OCI-LY1 (cell line): ENCODE measurements at regions not wholly inside any gene's neighbourhood (a gene's known extent, or its start where the extent isn't known, plus 50 kb on each side); places are given as distances from the start of the nearest gene placed in this dataset.

ENCODE experiments used
- H2AFZ ChIP-seq: fragments of 200-600 bp; sonication (generic), shearing (Covaris generic); 2 replicates; pipeline ENCODE4 v1.6.0; 2014; ENCODE audit warnings: antibody characterized with exemption, mild to moderate bottlenecking, low read length
- H3F3A ChIP-seq: fragments of 200-600 bp; sonication (generic), shearing (Covaris generic); 2 replicates; pipeline ENCODE4 v1.6.0; 2014; ENCODE audit warnings: mild to moderate bottlenecking, antibody characterized with exemption, low read length, moderate library complexity; ENCODE audit not compliant: insufficient read depth
- H3K27ac ChIP-seq: fragments of 200-600 bp; sonication (generic); 2 replicates; pipeline ENCODE4 v1.5.1; 2014; ENCODE audit warnings: low read length, mixed run types, mild to moderate bottlenecking, low read depth; ENCODE audit not compliant: poor library complexity, severe bottlenecking
- H3K27me3 ChIP-seq: fragments of 200-600 bp; sonication (generic); 2 replicates; pipeline ENCODE4 v1.6.0; 2014; ENCODE audit warnings: antibody characterized with exemption, mild to moderate bottlenecking, low read length, moderate library complexity; ENCODE audit not compliant: insufficient read depth
- H3K36me3 ChIP-seq: fragments of 200-600 bp; sonication (generic); 2 replicates; pipeline ENCODE4 v1.6.1; 2014; ENCODE audit warnings: mild to moderate bottlenecking, antibody characterized with exemption, low read length, moderate library complexity, mixed read lengths; ENCODE audit not compliant: insufficient read depth
- H3K4me1 ChIP-seq: fragments of 200-600 bp; sonication (generic); 2 replicates; pipeline ENCODE4 v1.5.1; 2014; ENCODE audit warnings: mild to moderate bottlenecking, low read length, moderate library complexity; ENCODE audit not compliant: insufficient read depth, severe bottlenecking
- H3K4me2 ChIP-seq: fragments of 200-600 bp; sonication (generic), shearing (Covaris generic); 2 replicates; pipeline ENCODE4 v1.6.1; 2014; ENCODE audit warnings: low read length
- H3K4me3 ChIP-seq: fragments of 200-600 bp; sonication (generic); 2 replicates; pipeline ENCODE4 v1.5.1; 2014; ENCODE audit warnings: low read length, low read depth, mild to moderate bottlenecking, mixed read lengths; ENCODE audit not compliant: poor library complexity, severe bottlenecking
- H3K79me2 ChIP-seq: fragments of 200-600 bp; shearing (Covaris generic); 2 replicates; pipeline ENCODE4 v1.6.1; 2016; ENCODE audit warnings: mixed run types, low read length, mixed read lengths; ENCODE audit not compliant: insufficient read depth
- H3K9ac ChIP-seq: fragments of 200-600 bp; sonication (generic), shearing (Covaris generic); 2 replicates; pipeline ENCODE4 v1.6.1; 2014; ENCODE audit warnings: mild to moderate bottlenecking, low read length, mixed read lengths
- H3K9me2 ChIP-seq: fragments of 200-600 bp; sonication (generic), shearing (Covaris generic); 2 replicates; pipeline ENCODE4 v1.6.1; 2014; ENCODE audit warnings: low read depth, mild to moderate bottlenecking, low read length, mixed read lengths
- H3K9me3 ChIP-seq: fragments of 200-600 bp; shearing (Covaris generic); 2 replicates; pipeline ENCODE4 v1.6.1; 2014; ENCODE audit warnings: low read length, mixed read lengths
- H4K20me1 ChIP-seq: fragments of 200-600 bp; sonication (generic), shearing (Covaris generic); 2 replicates; pipeline ENCODE4 v1.6.0; 2016; ENCODE audit warnings: mild to moderate bottlenecking, low read length; ENCODE audit not compliant: insufficient read depth
- EZH2 ChIP-seq: fragments of 200-600 bp; sonication (generic), shearing (Covaris generic); IDR thresholded peaks from 2 replicates; pipeline ENCODE4 v1.8.0; 2017; ENCODE audit warnings: borderline replicate concordance, mixed run types, mild to moderate bottlenecking, antibody characterized with exemption, low read length, moderate library complexity, mixed read lengths
- TF ChIP-seq, protein P1 (sequence below): fragments of 200-600 bp; sonication (generic), shearing (Covaris generic); IDR thresholded peaks from 2 replicates; pipeline ENCODE4 v1.5.1; 2017; ENCODE audit warnings: mild to moderate bottlenecking, antibody characterized with exemption, low read length, moderate library complexity, mixed read lengths

GRCh38 chr2:66362701-66363100, 72.2 kb upstream of the MEIS1 start:
- Histone ChIP-seq H3K4me3 (no peak overlapping the region), H3K79me2 (no peaks in the 10 kb centered on the region), H3K9ac (no peak overlapping the region), H3F3A (no peaks in the 10 kb centered on the region), H3K4me2 (no peak overlapping the region), H2AFZ (no peak overlapping the region), H3K9me2 (no peaks in the 10 kb centered on the region), H3K27me3 (no peaks in the 10 kb centered on the region), H3K4me1 (no peaks in the 10 kb centered on the region), H4K20me1 (no peaks in the 10 kb centered on the region), H3K36me3 (no peaks in the 10 kb centered on the region), H3K27ac (no peak overlapping the region), H3K9me3 (no peaks in the 10 kb centered on the region)
- no peak for TF ChIP-seq EZH2
- TF ChIP-seq, protein P1, sequence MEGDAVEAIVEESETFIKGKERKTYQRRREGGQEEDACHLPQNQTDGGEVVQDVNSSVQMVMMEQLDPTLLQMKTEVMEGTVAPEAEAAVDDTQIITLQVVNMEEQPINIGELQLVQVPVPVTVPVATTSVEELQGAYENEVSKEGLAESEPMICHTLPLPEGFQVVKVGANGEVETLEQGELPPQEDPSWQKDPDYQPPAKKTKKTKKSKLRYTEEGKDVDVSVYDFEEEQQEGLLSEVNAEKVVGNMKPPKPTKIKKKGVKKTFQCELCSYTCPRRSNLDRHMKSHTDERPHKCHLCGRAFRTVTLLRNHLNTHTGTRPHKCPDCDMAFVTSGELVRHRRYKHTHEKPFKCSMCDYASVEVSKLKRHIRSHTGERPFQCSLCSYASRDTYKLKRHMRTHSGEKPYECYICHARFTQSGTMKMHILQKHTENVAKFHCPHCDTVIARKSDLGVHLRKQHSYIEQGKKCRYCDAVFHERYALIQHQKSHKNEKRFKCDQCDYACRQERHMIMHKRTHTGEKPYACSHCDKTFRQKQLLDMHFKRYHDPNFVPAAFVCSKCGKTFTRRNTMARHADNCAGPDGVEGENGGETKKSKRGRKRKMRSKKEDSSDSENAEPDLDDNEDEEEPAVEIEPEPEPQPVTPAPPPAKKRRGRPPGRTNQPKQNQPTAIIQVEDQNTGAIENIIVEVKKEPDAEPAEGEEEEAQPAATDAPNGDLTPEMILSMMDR: no peak

- H2AFZ ChIP-seq: no peak overlapping the region
- H3K9me2 ChIP-seq: no peaks in the 10 kb centered on the region
- no peaks in the 10 kb centered on the region for H4K20me1 ChIP-seq
- no peaks in the 10 kb centered on the region for H3F3A ChIP-seq
- TF ChIP-seq, protein P1: no peak
- TF ChIP-seq EZH2: no peak
- H3K27me3 ChIP-seq: no peaks in the 10 kb centered on the region
- no peak overlapping the region for H3K27ac ChIP-seq
- H3K4me1 ChIP-seq: no peaks in the 10 kb centered on the region
- H3K79me2 ChIP-seq: no peaks in the 10 kb centered on the region
- no peaks in the 10 kb centered on the region for H3K36me3 ChIP-seq
- H3K9ac ChIP-seq: no peak overlapping the region
- H3K4me3 ChIP-seq: no peak overlapping the region
- no peaks in the 10 kb centered on the region for H3K9me3 ChIP-seq
- H3K4me2 ChIP-seq: no peak overlapping the region
These were observed 88.7 kb upstream of the MEIS1 start for GRCh38 chr2:66346231-66346664.

DNA sequence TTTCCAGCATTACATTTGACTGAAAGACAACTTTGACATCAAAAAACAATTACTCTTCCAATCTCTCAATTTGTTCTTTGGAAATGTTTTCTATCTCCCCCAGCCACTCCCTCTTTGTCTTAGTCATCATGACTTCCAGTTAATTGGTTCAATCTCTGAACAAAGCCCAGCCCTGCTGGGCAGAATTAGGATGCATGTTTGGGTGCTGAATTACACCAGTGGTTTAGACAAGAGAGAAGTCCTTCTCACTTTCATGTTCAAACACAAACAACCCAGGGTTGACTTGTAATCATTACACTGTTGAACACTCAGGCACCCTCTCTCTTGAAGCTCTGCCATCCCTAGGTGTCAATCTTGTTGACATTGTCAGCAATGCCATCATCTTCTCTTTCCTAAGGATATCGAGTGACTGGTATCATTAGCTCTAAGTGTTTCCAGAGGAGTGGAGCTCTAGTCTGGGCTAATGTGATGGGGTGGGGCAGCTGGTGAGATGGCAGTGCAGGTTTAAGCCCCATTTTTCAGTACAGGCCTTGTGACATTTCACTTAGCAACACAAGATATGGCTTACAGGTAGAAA, 90.8 kb upstream of the MEIS1 start:
- Histone ChIP-seq H2AFZ (no peak overlapping the region), H3K4me3 (no peak overlapping the region), H3K9me3 (no peaks in the 10 kb centered on the region), H3K36me3 (no peaks in the 10 kb centered on the region), H4K20me1 (no peaks in the 10 kb centered on the region), H3K9me2 (no peaks in the 10 kb centered on the region), H3K9ac (no peak overlapping the region), H3K27ac (no peak overlapping the region), H3K27me3 (no peaks in the 10 kb centered on the region), H3K4me1 (no peaks in the 10 kb centered on the region), H3K4me2 (no peak overlapping the region), H3K79me2 (no peaks in the 10 kb centered on the region), H3F3A (no peaks in the 10 kb centered on the region)
- no peak for TF ChIP-seq EZH2
- TF ChIP-seq, protein P1: no peak
